Left forelimb (tissue), 1 donor: ENCODE measurements at regions not wholly inside any gene's neighbourhood (a gene's known extent, or its start where the extent isn't known, plus 50 kb on each side); places are given as distances from the start of the nearest gene placed in this dataset.
"Not testable (repeated sequence)": the region's sequence is repeated elsewhere in the genome, so short reads cannot be mapped to it uniquely, and the experiment has no call there.

Experiments
- DNase-seq: peaks from one replicate; pipeline ENCODE4 v3.0.0-alpha.2; 2018; ENCODE audit warnings: low spot score

- not testable (repeated sequence) for DNase-seq
Measured at GRCh38 chr4:53877096-53877495, 187.3 kb downstream of the CHIC2 start.

- DNase-seq, result no peak
Measured at GRCh38 chr4:53866055-53866454, 198.3 kb downstream of the CHIC2 start.

GRCh38 chr4:53865054-53865453, 199.4 kb downstream of the CHIC2 start:
- DNase-seq, result no peak

DNA sequence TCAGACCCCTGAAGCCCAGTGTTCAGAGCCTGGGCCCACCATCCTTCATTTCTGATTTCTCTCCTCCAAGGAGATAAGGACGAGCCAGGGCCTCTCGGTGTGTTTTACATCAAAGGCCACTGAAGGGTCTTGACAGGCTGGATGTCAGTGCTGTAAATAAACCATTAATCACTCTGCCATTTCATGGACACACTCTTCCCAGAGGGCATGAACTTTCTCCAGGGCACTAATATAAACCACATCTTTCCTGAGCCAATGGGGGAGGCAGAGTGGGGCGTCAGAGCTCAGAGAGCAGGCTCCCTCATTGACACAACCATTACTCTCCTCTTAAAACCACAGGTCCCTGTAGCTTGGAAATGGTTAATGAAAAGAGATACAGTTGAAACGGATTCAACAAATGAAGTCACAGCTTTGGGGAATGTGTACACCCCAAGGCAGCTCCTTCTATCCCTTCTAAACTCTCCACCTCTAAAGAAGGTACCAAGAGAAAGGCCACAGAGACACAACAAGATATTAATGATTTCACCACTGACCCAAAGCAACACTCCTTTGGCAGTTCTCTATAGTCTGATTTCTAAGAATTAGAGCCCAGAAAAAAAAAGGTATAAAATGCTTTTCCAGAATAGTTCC, 200.6 kb downstream of the CHIC2 start:
- no peak for DNase-seq

GRCh38 chr4:53863158-53863557, 201.2 kb downstream of the CHIC2 start:
- DNase-seq, result no peak

GRCh38 chr4:53861856-53862610, 202.4 kb downstream of the CHIC2 start:
- no peak for DNase-seq

- DNase-seq, result no peak
Measured at GRCh38 chr4:53859305-53859704, 205.1 kb downstream of the CHIC2 start.

- no peak for DNase-seq
Measured at GRCh38 chr4:53858744-53859143, 205.7 kb downstream of the CHIC2 start.

- DNase-seq, result no peak
Measured at GRCh38 chr4:53855581-53856250, 208.7 kb downstream of the CHIC2 start.

GRCh38 chr4:53854991-53855568, 209.3 kb downstream of the CHIC2 start:
- DNase-seq, result no peak

GRCh38 chr4:53852343-53852742, 212.1 kb downstream of the CHIC2 start:
- DNase-seq, result no peak

DNA sequence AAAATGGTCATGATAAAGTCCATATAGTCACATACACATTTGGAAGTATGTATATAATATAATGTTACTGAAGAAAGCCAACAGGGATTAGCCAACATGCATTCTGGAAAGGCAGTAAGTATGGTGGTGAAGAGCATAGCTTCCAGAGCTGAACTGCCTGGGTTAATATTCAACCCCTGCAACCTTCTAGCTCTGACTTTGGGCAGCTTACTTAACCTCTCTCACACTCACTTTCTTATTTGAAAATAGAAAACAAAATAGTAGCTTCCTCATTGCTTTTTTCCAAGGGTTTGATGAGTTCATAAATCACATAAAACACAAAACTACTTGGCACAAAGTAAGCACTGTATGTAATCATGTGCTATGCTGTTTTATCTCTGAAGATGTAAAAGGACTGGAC, 216.4 kb downstream of the CHIC2 start:
- DNase-seq, result no peak

GRCh38 chr4:53844551-53844950, 219.9 kb downstream of the CHIC2 start:
- DNase-seq, result no peak

DNA sequence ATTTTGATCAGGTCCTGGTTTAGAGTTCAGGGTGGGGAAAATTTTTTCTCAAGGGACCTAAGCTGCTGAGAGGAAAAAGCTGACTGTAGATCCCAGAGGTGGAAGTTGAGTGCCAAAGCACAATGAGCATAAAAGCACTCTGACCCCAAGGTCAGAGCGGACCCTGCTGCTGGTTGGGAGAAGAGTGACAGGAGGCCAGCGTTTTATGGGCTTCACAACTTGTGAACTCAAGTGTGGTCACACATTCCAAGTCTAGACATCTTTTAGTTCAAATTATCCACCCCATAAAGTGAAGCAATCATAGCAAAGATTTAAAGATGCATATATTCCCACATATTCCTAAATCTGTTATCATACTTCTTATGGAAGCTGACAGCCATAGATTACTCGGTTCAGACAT, 220.3 kb downstream of the CHIC2 start:
- no peak for DNase-seq

- no peak for DNase-seq
Measured at GRCh38 chr4:53841711-53842110, 222.7 kb downstream of the CHIC2 start.

GRCh38 chr4:53840643-53841042, 223.8 kb downstream of the CHIC2 start:
- no peak for DNase-seq

- DNase-seq, result not testable (repeated sequence)
Measured at GRCh38 chr4:53833302-53834003, 231.0 kb downstream of the CHIC2 start.

DNA sequence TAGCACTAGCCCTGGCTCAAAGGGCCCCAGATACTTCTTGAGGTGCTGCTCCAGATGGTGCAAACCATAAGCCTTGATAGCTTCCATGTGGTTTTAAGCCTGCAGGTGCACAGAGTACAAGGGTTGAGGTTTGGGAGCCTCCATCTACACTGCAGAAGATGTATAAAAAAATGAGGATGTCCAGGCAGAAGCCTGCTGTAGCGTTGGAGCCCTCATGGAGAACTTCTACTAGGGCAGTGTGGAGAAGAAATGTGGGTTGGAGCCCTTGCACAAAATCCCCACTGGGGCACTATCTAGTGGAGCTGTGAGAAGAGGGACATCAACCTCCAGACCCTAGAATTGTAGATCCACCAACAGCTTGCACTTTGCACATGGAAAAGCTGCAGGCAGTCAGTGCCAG, 231.9 kb downstream of the CHIC2 start:
- DNase-seq, result no peak

GRCh38 chr4:53830511-53830910, 233.9 kb downstream of the CHIC2 start:
- DNase-seq, result no peak

GRCh38 chr4:53821179-53821851, 230.0 kb upstream of the LNX1 start:
- DNase-seq, result no peak

GRCh38 chr4:53818104-53818503, 226.8 kb upstream of the LNX1 start:
- DNase-seq, result no peak

DNA sequence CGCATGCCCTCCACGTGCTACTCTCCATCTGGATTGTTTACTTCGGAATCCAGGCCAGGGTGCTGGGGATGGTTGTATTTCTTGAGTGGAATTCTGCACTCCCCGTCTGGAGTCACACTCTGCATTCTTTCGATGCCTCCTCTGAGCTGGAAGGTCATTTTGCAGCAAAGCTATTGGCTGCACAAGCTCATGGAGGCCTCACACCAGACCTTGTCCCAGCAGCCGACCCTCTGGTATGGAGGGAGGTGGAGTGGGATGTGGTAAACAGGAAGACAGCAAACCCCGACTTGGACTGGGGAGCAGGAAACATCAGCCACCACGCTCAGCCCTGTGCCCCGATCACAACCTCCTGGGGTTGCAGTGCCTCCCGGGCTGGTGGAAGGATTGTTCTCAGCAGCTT, 225.3 kb upstream of the LNX1 start:
- DNase-seq, result no peak
